Liver (tissue), 8 donors: ENCODE measurements at regions not wholly inside any gene's neighbourhood (a gene's known extent, or its start where the extent isn't known, plus 50 kb on each side); places are given as distances from the start of the nearest gene placed in this dataset.

ENCODE experiments used
- DNase-seq: peaks from one replicate; pipeline ENCODE4 v3.0.0-alpha.2; 2017; ENCODE audit warnings: low spot score
- H3K27ac ChIP-seq, 2 donors: one replicate each; pipeline ENCODE4 v1.7.0; 2013; ENCODE audit warnings: inconsistent platforms in 2 of 2, low read length in 2 of 2, control low read depth in 1 of 2, low read depth in 1 of 2, mild to moderate bottlenecking in 1 of 2
- H3K27me3 ChIP-seq, 4 donors: one replicate each; pipeline versions ENCODE4 v1.6.1 to v1.7.0; 2013; ENCODE audit warnings: low read length in 3 of 4, inconsistent platforms in 1 of 4, mild to moderate bottlenecking in 1 of 4, moderate library complexity in 1 of 4; ENCODE audit not compliant: control insufficient read depth in 4 of 4, insufficient read depth in 4 of 4
- H3K36me3 ChIP-seq, 4 donors: one replicate each; pipeline versions ENCODE4 v1.6.1 to v1.7.0; 2013; ENCODE audit warnings: low read length in 3 of 4, mild to moderate bottlenecking in 3 of 4, low read depth in 1 of 4, moderate library complexity in 1 of 4; ENCODE audit not compliant: control insufficient read depth in 4 of 4, insufficient read depth in 3 of 4
- H3K4me1 ChIP-seq, 4 donors: one replicate each; pipeline versions ENCODE4 v1.6.1 to v1.7.0; 2013; ENCODE audit warnings: low read length in 3 of 4, mild to moderate bottlenecking in 3 of 4, moderate library complexity in 1 of 4; ENCODE audit not compliant: control insufficient read depth in 4 of 4, insufficient read depth in 4 of 4
- H3K4me3 ChIP-seq, 3 donors: one replicate each; pipeline versions ENCODE4 v1.6.1 to v1.7.0; 2013; ENCODE audit warnings: low read length in 3 of 3, control low read depth in 1 of 3, low read depth in 1 of 3, mild to moderate bottlenecking in 1 of 3
- H3K9ac ChIP-seq, 2 donors: one replicate each; pipeline ENCODE4 v1.7.0; 2013; ENCODE audit warnings: low read length in 2 of 2, mild to moderate bottlenecking in 2 of 2, moderate library complexity in 2 of 2, control low read depth in 1 of 2, low read depth in 1 of 2
- H3K9me3 ChIP-seq, 4 donors: one replicate each; pipeline versions ENCODE4 v1.6.1 to v1.7.0; 2013; ENCODE audit warnings: low read length in 3 of 4; ENCODE audit not compliant: control insufficient read depth in 4 of 4
- ATF3 ChIP-seq: IDR thresholded peaks from 2 replicates; pipeline ENCODE4 v1.6.1; 2016; ENCODE audit warnings: antibody characterized with exemption
- CTCF ChIP-seq: fragments of 150-350 bp; IDR thresholded peaks from 2 replicates; pipeline ENCODE4 v1.5.1; 2017; ENCODE audit warnings: improper control_type of control experiment, low read depth, low read length; ENCODE audit not compliant: missing input control
- EGR1 ChIP-seq, 2 donors: IDR thresholded peaks; 2 replicates each; pipeline ENCODE4 v1.6.1; 2016 to 2018; ENCODE audit warnings: antibody characterized with exemption in 2 of 2, low read depth in 2 of 2
- FOXA1 ChIP-seq: IDR thresholded peaks from 2 replicates; pipeline ENCODE4 v1.6.1; 2016; ENCODE audit warnings: antibody characterized with exemption
- FOXA2 ChIP-seq: IDR thresholded peaks from 2 replicates; pipeline ENCODE4 v1.6.1; 2016; ENCODE audit warnings: antibody characterized with exemption
- GABPA ChIP-seq, 2 donors: IDR thresholded peaks in 1 of 2; conservative IDR thresholded peaks in 1 of 2; 2 replicates each; pipeline ENCODE4 v1.6.1; 2016; ENCODE audit warnings: antibody characterized with exemption in 2 of 2, mild to moderate bottlenecking in 1 of 2, moderate library complexity in 1 of 2
- HNF4A ChIP-seq, 2 donors: conservative IDR thresholded peaks; 2 replicates each; pipeline ENCODE4 v1.6.1; 2016; ENCODE audit warnings: antibody characterized with exemption in 2 of 2, mild to moderate bottlenecking in 2 of 2
- HNF4G ChIP-seq: IDR thresholded peaks from 2 replicates; pipeline ENCODE4 v1.6.1; 2016; ENCODE audit warnings: antibody characterized with exemption
- JUND ChIP-seq, 2 donors: IDR thresholded peaks; 2 replicates each; pipeline ENCODE4 v1.6.1; 2016; ENCODE audit warnings: antibody characterized with exemption in 2 of 2
- MAX ChIP-seq: IDR thresholded peaks from 2 replicates; pipeline ENCODE4 v1.6.1; 2016; ENCODE audit warnings: antibody characterized with exemption
- NR2F2 ChIP-seq: IDR thresholded peaks from 2 replicates; pipeline ENCODE4 v1.6.1; 2016; ENCODE audit warnings: antibody characterized with exemption
- RAD21 ChIP-seq, 2 donors: IDR thresholded peaks; 2 replicates each; pipeline ENCODE4 v1.6.1; 2016; ENCODE audit warnings: antibody characterized with exemption in 2 of 2, mild to moderate bottlenecking in 2 of 2
- REST ChIP-seq: IDR thresholded peaks from 2 replicates; pipeline ENCODE4 v1.6.1; 2016; ENCODE audit warnings: antibody characterized with exemption, mild to moderate bottlenecking
- RXRA ChIP-seq, 2 donors: IDR thresholded peaks; 2 replicates each; pipeline ENCODE4 v1.6.1; 2017 to 2018; ENCODE audit warnings: antibody characterized with exemption in 2 of 2, mild to moderate bottlenecking in 1 of 2
- SP1 ChIP-seq: IDR thresholded peaks from 2 replicates; pipeline ENCODE4 v1.6.1; 2018; ENCODE audit warnings: antibody characterized with exemption, mild to moderate bottlenecking
- TAF1 ChIP-seq: conservative IDR thresholded peaks from 2 replicates; pipeline ENCODE4 v1.6.1; 2016; ENCODE audit warnings: antibody characterized with exemption, mild to moderate bottlenecking
- YY1 ChIP-seq: IDR thresholded peaks from 2 replicates; pipeline ENCODE4 v1.6.1; 2016; ENCODE audit warnings: antibody characterized with exemption, mild to moderate bottlenecking
- ZBTB33 ChIP-seq: IDR thresholded peaks from 2 replicates; pipeline ENCODE4 v1.6.1; 2016; ENCODE audit warnings: antibody characterized with exemption
- WGBS: extraction: QIAGEN DNeasy Blood & Tissue Kit; methylation state at CpG from one replicate; pipeline ENCODE4 v1.1.7; 2013; 5-methylcytosine and 5-hydroxymethylcytosine counted together
- donor health status: healthy.
- donor health status: healthy.
- donor health status: healthy.
- donor health status: healthy.
- donor health status: healthy.

GRCh38 chr22:48595511-48595905 lies 1232.2 kb downstream of the BRD1 start:
- H3K36me3 ChIP-seq, result no peaks in the 10 kb centered on the region
- no peak for DNase-seq
- 81% methylated on average over 10 of the region's 10 CpGs for WGBS
- H3K27ac ChIP-seq, result no peak overlapping the region
- H3K27me3 ChIP-seq, result peaks cover 0 to 2% (median 0%) of the 10 kb centered on the region in 4 donors
- peaks cover 0 to 8% (median 3%) of the 10 kb centered on the region in 4 donors for H3K9me3 ChIP-seq
- H3K4me3 ChIP-seq, result no peak overlapping the region
- TF ChIP-seq REST (no peak), MAX (no peak), FOXA2 (no peak), FOXA1 (no peak), NR2F2 (no peak), EGR1 (IDR thresholded peaks at IDR 0.05; ENCODE audit: low read depth in 2 of 2) (no peak), ZBTB33 (no peak), TAF1 (no peak), ATF3 (no peak), GABPA (IDR thresholded peaks at IDR 0.05 in 1 of 2, conservative IDR thresholded peaks at IDR 0.05 in 1 of 2) (no peak), HNF4A (conservative IDR thresholded peaks at IDR 0.05) (no peak), JUND (IDR thresholded peaks at IDR 0.05) (no peak), HNF4G (no peak), CTCF (no peak), SP1 (no peak), RXRA (IDR thresholded peaks at IDR 0.05) (no peak), YY1 (no peak), RAD21 (IDR thresholded peaks at IDR 0.05) (no peak)
- no peak overlapping the region for H3K9ac ChIP-seq
- no peaks in the 10 kb centered on the region for H3K4me1 ChIP-seq
